Heart right ventricle (tissue), 16 donors: ENCODE measurements at regions not wholly inside any gene's neighbourhood (a gene's known extent, or its start where the extent isn't known, plus 50 kb on each side); places are given as distances from the start of the nearest gene placed in this dataset.

ENCODE experiments used
- ATAC-seq, 8 donors: fragments of 200-7000 bp; cut with Tn5 transposase; one replicate each; pipeline ENCODE4 v1.9.1; 2020; ENCODE audit warnings: mild to moderate bottlenecking in 8 of 8, moderate library complexity in 8 of 8, moderate number of reproducible peaks in 1 of 8
- DNase-seq, 2 donors: peaks; one replicate each; pipeline ENCODE4 v3.0.0-alpha.2; 2020
- H3K27ac ChIP-seq, 10 donors: fragments of 200-600 bp; sonication (generic) in 2 of 10; one replicate each; pipeline versions ENCODE4 v1.5.0 to v1.8.0; 2020 to 2022; ENCODE audit warnings: mild to moderate bottlenecking in 3 of 10
- H3K27me3 ChIP-seq, 7 donors: fragments of 200-600 bp; one replicate each; pipeline ENCODE4 v1.8.0; 2021 to 2022; ENCODE audit warnings: mild to moderate bottlenecking in 2 of 7
- H3K36me3 ChIP-seq, 9 donors: fragments of 200-600 bp; sonication (generic) in 1 of 9; one replicate each; pipeline versions ENCODE4 v1.5.0 to v1.8.0; 2020 to 2022; ENCODE audit warnings: mild to moderate bottlenecking in 2 of 9
- H3K4me1 ChIP-seq, 9 donors: fragments of 200-600 bp; sonication (generic) in 1 of 9; one replicate each; pipeline versions ENCODE4 v1.5.0 to v1.8.0; 2020 to 2022; ENCODE audit warnings: mild to moderate bottlenecking in 4 of 9
- H3K4me3 ChIP-seq, 10 donors: fragments of 200-600 bp; sonication (generic) in 2 of 10; one replicate each; pipeline versions ENCODE4 v1.5.0 to v1.8.0; 2020 to 2022; ENCODE audit warnings: mild to moderate bottlenecking in 7 of 10, moderate library complexity in 2 of 10
- H3K9me3 ChIP-seq, 11 donors: fragments of 200-600 bp in 10 of 11; sonication (generic) in 2 of 11; one replicate each; pipeline versions ENCODE4 v1.5.0 to v1.8.0; 2013 to 2022; ENCODE audit warnings: mild to moderate bottlenecking in 2 of 11, control low read depth in 1 of 11, moderate library complexity in 1 of 11
- WGBS, 2 donors: extraction: QIAGEN DNeasy Blood & Tissue Kit; methylation state at CpG; one replicate each; pipeline ENCODE4 v1.1.7; 2013; ENCODE audit warnings: inconsistent platforms in 1 of 2; 5-methylcytosine and 5-hydroxymethylcytosine counted together
- intact Hi-C, 10 donors: fragments of 100-400 bp; cut with DNase I; formaldehyde crosslinking; loops; one replicate each; pipeline versions ENCODE4 v1.11.1 to v1.14.2; 2022
- TF ChIP-seq, protein P1 (sequence below), 9 donors: fragments of 200-600 bp; sonication (generic) in 2 of 9; IDR thresholded peaks; one replicate each; pipeline versions ENCODE4 v1.5.0 to v1.8.0; 2021 to 2022; ENCODE audit warnings: antibody characterized with exemption in 9 of 9, mild to moderate bottlenecking in 5 of 9, moderate library complexity in 1 of 9
- donor health status: Arrhythmogenic right ventricular cardiomyopathy.
- donor health status: ischemic (EF 13 %, LVEDD 7.1; RV severe dilation, severe dysfunction).
- donor health status: healthy with polysubstance abuse.
- donor health status: DM: no; HTN: yes; CAD: no.
- donor health status: DM: no; HTN: no; CAD: no.
- donor health status: ischemic (EF 25% LVEDD 6.9; RV normal size, moderate dysfunction).
- donor health status: ischemic (EF 25% LVEDD 5.7; RV mildly dilated, moderate dysfunction).
- donor health status: healthy.
- donor health status: DM: yes; HTN: yes; CAD: no.
- donor health status: Ischemic cardiomyopathy.
- donor health status: ischemic (EF 35%, LVEDD 5.7; RV mildly dilated, moderate dysfunction).
- donor health status: nonischemic (EF 11% LVEDD 7.7; RV severe dilation, severe dysfunction).
- donor health status: DM: yes; HTN: yes; CAD: no.
- donor health status: PGD.
- donor health status: ischemic (EF 29% LVEDD 5.4; RV normal size, mild dysfunction).
- donor health status: nonischemic (EF 23%, LVEDD 6.1; RV moderate dilation, normal function).

GRCh38 chr6:25046942-25047341, 111.2 kb upstream of the RIPOR2 start:
- Histone ChIP-seq H3K27me3 (peaks cover 0 to 5% (median 0%) of the 10 kb centered on the region in 7 donors), H3K36me3 (no peaks in the 10 kb centered on the region), H3K4me3 (no peak overlapping the region), H3K27ac (no peak overlapping the region), H3K9me3 (peaks cover 0 to 6% (median 0%) of the 10 kb centered on the region in 11 donors), H3K4me1 (peaks cover 0 to 42% (median 0%) of the 10 kb centered on the region in 9 donors)
- WGBS, 2 donors = 89 to 96% methylated on average over 2 of the region's 2 CpGs
- no peak for ATAC-seq
- intact Hi-C loops = no loop called here
- TF ChIP-seq, protein P1, sequence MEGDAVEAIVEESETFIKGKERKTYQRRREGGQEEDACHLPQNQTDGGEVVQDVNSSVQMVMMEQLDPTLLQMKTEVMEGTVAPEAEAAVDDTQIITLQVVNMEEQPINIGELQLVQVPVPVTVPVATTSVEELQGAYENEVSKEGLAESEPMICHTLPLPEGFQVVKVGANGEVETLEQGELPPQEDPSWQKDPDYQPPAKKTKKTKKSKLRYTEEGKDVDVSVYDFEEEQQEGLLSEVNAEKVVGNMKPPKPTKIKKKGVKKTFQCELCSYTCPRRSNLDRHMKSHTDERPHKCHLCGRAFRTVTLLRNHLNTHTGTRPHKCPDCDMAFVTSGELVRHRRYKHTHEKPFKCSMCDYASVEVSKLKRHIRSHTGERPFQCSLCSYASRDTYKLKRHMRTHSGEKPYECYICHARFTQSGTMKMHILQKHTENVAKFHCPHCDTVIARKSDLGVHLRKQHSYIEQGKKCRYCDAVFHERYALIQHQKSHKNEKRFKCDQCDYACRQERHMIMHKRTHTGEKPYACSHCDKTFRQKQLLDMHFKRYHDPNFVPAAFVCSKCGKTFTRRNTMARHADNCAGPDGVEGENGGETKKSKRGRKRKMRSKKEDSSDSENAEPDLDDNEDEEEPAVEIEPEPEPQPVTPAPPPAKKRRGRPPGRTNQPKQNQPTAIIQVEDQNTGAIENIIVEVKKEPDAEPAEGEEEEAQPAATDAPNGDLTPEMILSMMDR (IDR thresholded peaks at IDR 0.05) = no peak
- no peak for DNase-seq

- H3K9me3 ChIP-seq = peaks cover 0 to 6% (median 0%) of the 10 kb centered on the region in 11 donors
- TF ChIP-seq, protein P1 (IDR thresholded peaks at IDR 0.05) = no peak
- intact Hi-C loops = no loop called here
Observed at GRCh38 chr6:25050356-25050755, 114.6 kb upstream of the RIPOR2 start.

GRCh38 chr6:25051083-25051482, 115.3 kb upstream of the RIPOR2 start:
- Histone ChIP-seq H3K27ac (peak overlapping the region in 1 of 10 donors; percentile 65), H3K27me3 (no peaks in the 10 kb centered on the region), H3K9me3 (peaks cover 0 to 6% (median 0%) of the 10 kb centered on the region in 11 donors), H3K4me1 (peaks cover 0 to 55% (median 4%) of the 10 kb centered on the region in 9 donors), H3K4me3 (no peak overlapping the region), H3K36me3 (no peaks in the 10 kb centered on the region)
- WGBS, 2 donors = 45 to 61% methylated on average over 2 of the region's 2 CpGs
- DNase-seq (no peak), ATAC-seq (no peak)
- intact Hi-C loops = no loop called here
- TF ChIP-seq, protein P1 (IDR thresholded peaks at IDR 0.05) = no peak

More at GRCh38 chr6:25050356-25050755, 114.6 kb upstream of the RIPOR2 start:
- Histone ChIP-seq H3K4me3 (no peak overlapping the region), H3K36me3 (no peaks in the 10 kb centered on the region), H3K27me3 (no peaks in the 10 kb centered on the region), H3K4me1 (peaks cover 0 to 50% (median 4%) of the 10 kb centered on the region in 9 donors), H3K27ac (peak overlapping the region in 1 of 10 donors; percentile 65)
- DNase-seq = no peak
- ATAC-seq = no peak
- 64 to 78% methylated on average over 6 of the region's 6 CpGs for WGBS, 2 donors

GRCh38 chr6:25052181-25052580, 116.4 kb upstream of the RIPOR2 start:
- TF ChIP-seq, protein P1 (IDR thresholded peaks at IDR 0.05) = no peak
- Histone ChIP-seq H3K4me3 (no peak overlapping the region), H3K36me3 (no peaks in the 10 kb centered on the region), H3K4me1 (peaks cover 0 to 66% (median 4%) of the 10 kb centered on the region in 9 donors), H3K9me3 (peaks cover 0 to 6% (median 0%) of the 10 kb centered on the region in 11 donors), H3K27me3 (no peaks in the 10 kb centered on the region), H3K27ac (no peak overlapping the region)
- DNase-seq (no peak), ATAC-seq (no peak)
- 91 to 97% methylated on average over 1 of the region's 1 CpG for WGBS, 2 donors
- intact Hi-C loops = no loop called here
